Stimulated activated CD4-positive, alpha-beta T cell treated with anti-CD3 and anti-CD28 coated beads, Interleukin-2, amount 100 ng/mL, for 48 hours (primary cell): ENCODE measurements at regions not wholly inside any gene's neighbourhood (a gene's known extent, or its start where the extent isn't known, plus 50 kb on each side); places are given as distances from the start of the nearest gene placed in this dataset.

Experiments used
- DNase-seq, 2 donors: peaks; one replicate each; pipeline ENCODE4 v3.0.0-alpha.2; 2020

DNA sequence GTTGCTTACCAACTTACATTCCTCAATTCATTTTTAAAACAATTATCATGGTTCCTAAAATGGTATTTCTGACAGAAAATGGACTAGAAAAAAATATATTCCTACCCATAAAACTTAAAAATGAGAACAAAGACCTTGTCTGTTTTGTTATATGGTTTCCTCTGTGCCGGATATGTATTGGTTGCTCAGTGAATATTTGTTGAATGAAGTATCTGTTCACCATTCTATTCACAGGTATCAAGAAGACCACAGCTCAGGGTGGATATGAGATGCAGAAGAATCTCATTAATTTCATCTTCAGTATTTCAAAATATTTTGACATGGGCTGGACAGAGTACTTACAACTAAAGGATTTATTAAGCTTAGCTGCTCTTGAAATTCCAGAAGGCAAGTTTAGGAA lies 58.1 kb downstream of the TUSC7 start:
- DNase-seq, result no peak

DNA sequence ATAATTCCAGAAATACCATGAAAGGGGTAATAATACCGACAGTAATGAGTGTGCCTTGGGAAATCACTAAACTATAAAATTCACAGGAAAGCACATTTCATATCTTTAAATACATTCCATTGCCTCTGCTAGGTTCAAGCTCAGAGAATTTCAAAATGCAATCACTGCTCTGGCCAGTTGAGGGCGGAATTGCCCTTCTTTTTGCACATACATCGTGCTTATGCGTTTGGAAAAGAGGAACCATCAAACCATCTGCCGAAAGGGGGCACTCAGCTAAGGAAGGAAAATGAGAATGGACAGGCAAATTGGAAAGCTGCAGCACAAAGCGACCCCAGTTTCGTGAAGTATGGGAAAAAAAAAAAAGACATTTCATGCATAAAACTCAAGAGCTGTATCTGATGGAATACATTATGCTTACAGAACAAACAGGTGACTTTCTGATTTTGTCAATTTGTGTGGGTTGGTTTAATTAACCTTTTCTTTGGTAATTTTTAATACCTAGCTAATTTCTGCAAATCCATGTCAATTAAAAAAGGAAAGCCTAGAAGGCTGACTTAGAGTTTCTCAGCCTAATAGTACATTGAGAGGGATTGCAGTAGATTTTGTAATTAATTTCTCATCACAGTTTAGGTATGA lies 61.4 kb downstream of the TUSC7 start:
- peak; percentile 29 to 41 for DNase-seq

DNA sequence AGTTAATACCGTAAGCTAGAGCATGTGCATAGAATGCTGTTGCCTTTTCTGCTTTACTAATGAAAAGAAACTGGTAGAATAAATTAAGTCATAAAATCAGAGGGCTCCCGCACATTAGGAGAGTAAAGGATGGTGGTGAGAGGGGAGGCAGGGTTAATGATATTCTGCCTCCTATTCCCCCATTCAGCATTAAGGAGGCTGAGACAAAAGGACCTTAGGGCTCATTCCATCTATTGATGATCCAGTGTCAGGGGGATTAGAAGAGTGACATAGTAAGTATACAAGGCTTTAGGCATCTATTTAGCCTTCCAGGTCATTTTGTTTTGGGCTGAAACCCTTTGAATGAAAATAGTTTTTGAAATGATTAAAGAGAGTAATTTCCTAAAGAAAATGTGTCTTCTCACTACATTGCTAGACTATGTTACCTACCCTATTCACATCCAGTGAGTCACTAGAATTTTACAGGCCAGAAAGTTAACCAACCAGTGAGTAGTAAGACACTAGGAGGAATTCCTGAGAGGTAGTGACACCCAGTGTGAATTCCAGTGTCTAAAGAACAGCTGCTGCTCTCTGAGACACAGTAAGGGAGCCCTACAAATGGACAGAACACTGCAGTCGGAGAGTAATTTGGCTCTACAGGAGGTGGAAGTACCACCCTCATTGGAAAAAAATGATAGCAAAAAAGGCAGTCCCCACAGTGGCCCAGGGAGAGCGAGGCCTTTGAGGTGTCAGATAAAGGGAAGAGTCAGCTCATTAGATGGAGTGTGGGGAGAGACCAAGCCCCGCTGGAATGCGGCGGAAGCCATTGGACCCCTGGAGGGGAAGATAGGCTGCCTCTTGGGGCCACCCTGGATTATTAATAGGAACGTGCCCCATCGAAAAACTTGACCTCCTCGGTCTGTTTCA lies 67.6 kb downstream of the TUSC7 start:
- DNase-seq, result no peak

DNA sequence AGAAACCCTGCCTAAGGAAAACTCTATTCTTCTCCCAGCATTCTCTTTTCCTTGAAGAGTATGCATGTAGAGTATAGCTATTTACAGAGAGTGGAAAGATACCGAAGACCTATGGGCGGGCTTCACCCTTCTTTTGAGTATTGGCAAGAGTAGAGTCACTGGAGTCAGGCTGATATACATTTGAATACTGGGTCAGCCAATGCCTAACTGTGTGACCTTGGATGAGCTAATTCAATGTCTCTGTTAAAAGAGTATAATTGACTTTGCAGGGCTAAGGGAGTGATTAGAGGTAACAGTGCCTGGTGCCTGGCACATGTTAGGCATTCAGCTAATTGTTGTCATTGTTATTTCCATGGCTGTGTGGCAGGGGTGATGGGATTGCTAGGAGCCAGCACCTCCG lies 75.6 kb downstream of the TUSC7 start:
- DNase-seq, result no peak

DNA sequence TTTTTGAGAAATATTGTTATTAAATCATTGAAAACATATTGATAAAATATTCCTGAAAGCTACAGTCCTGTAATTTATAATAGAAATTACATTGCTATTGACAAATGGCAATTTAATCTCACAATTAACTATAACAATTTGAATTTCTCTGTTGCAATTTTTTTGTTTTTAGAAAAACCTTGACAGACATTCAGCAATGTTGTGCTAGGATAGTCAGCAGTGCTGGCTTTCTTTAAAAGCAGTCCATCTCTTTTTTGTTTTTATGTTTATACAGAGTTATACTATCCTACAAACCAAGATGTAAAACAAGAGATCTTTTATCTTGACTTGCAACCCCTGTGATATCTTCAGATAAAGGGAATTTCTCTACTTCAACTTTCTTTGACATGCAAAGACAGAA lies 93.1 kb downstream of the TUSC7 start:
- no peak for DNase-seq

DNA sequence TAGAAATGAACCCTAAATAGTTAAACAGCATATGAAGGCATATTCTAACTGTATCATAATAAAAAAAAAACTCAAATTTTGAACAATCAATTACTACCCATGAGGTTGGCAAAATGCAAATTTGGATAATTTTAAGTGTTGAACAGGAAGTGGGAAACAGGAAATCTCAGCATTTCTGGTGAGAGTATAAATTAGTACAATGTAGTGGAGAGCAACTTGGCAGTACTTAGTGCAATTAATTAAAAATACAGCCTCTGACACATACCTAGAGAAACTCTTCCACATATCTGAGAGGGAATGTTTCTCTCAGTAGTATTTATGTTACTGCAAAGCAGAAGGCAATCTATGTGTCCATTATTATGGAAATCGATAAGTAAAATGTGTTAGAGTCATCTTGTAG lies 96.8 kb downstream of the TUSC7 start:
- DNase-seq, result no peak

DNA sequence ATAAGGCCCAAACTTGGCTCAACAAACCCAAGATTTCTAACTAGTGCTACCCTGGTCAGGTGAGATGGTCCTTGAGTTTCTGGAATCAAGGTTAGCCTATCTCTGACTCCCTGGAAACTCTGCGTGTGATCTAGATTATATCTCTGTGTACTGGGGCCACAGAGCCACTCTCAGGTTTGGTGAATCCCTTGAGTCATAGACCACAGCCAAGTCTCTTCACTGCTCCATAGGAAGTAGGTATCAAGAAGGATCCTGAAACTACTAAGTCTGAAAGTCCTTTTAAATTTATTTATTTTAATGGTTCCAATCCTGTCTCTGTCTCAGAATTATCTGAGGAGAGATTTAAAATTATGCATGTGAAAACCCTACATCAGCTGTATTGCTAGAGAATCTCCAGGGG lies 99.1 kb downstream of the TUSC7 start:
- DNase-seq, result no peak

DNA sequence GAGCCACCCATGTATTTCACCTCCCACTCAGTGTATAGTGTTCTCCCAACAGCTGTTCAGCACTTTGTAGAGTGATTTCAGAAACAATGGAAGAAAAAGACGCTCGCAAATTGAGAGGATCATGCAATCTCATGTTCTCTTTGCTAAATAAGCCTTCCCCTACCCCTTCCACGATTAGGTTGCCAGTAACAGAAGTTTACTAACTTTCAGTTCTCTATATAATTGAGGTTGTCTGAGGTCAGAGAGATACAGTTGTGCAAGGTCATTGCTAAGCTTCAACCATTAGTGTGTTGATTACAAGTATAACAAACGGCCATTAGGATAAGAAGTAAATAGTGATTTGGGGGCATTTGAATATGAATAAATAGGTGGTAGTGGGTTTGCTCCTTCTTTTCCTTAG lies 99.6 kb downstream of the TUSC7 start:
- DNase-seq, result no peak

DNA sequence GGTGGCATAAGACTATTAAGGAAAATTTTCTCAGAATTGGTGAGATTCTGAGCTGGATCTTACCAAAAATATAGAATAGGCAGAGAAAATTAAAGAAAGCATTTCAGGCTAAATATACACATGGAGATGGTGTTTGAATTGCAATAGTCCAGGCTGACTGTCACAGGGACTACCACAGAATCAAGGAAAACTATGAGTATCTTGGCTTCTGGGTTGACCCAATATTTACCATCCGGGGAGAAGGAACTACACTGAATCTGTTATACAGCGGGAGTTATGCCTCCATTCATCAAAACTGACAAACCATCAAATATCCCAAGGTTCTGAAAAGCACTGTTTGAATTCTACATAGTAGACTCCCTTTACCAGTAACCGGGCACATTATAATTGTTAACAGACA lies 102.2 kb downstream of the TUSC7 start:
- no peak for DNase-seq

DNA sequence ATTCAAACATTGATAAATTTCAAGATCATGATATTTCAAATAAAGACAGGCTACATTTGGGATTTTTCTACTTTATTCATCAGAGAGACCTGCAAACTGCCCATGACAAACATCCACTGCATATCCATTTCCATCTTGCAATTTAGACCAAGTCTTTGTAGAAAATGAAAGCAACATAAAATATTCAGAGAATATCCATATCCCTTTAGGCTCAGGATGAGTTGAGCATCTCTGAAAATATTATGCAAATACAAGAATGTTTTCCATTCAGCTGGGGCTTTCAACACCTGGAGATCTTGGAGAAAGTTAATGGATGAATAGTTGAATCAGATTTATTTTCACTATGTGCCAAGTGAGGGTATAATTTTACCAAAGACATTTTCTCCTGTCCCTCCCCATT lies 103.4 kb downstream of the TUSC7 start:
- no peak for DNase-seq

DNA sequence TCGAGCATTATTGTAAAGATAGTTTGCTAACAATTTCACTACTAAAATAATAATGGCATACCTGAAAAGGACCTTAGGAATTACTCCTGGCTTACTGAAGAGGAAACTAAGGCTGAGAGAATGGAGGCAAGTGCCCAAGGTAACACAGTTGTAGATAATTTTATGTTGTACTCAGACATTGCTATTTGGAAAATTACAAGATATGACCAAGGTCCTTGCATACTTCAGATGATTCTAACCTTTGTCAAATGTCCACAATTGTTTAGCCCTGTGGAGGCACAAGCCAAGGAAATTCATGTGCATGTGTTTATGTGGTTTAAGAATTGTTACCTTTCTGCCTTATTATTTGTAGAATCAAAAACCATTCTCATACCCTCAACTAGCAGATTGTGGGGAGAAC lies 105.7 kb downstream of the TUSC7 start:
- no peak for DNase-seq

DNA sequence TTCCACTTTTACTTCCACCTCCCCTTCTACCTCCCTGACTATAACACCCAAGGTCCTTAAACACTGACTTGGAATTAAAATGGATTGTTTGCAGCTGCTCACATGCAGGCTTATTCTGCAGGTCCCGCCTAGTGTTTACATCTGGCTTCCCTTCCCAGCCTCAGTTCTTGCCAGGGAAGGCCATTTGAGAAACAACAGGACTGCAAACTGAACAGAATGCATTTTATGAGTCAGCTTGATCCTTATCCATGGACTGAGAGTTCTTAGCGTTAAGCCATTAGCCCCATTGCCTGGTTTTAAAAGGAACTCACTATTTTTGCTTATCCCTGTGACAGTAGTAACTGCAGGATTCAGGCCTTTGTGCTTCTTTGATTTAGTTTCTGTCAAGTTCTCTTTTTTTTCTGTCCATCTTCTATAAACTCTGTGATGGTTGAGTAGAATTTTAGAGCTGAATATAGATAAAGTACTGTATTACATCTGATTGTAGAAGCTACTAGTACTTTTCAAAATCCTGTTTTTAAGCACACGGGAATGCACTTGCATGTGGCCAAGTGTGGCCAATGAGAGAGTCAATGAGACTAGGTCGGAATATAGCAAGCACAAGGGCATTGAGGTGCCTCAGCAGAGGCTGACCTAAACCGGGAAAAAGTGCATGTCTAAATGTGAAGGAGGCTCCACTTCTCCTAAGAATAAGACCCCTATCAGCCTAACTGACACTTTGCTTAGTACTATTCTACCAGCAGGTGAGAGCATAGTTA lies 106.4 kb downstream of the TUSC7 start:
- no peak for DNase-seq

DNA sequence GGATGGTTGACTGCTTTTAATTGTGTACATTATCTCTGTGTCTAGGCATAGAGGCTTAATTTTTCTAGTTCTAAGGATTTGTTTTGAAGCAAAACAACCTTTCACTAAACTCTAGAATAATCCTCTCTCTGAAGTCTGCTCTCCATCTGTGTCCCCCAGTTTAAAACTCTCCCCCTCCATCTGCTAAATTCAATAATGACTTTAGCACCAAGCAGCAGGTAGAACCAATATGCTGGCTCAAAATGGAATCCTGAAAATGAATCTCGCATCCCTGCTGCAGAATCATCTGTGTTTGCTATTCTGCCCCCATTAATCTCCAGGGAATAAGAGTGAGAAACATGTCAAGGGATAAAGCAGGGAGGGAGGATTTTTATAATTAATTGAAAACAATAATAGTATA lies 111.8 kb downstream of the TUSC7 start:
- DNase-seq, result no peak

DNA sequence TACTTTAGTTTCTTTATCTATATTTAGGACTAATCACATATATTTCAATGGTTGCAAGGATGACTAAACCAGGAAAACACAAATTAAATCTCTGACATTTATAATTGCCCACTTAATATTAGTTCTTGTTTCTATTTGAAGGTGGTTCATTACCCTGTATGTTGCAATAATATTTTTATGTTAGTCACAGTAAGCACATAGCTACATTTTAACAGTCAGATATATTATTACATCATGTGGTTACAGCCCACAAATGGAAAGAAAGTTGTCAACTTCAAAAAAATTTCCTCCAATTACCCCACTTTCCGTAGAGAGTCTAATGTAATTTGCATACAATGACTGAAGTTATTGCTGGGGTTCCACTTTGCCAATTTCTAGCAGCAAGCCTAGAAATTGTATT lies 114.6 kb downstream of the TUSC7 start:
- DNase-seq, result no peak

DNA sequence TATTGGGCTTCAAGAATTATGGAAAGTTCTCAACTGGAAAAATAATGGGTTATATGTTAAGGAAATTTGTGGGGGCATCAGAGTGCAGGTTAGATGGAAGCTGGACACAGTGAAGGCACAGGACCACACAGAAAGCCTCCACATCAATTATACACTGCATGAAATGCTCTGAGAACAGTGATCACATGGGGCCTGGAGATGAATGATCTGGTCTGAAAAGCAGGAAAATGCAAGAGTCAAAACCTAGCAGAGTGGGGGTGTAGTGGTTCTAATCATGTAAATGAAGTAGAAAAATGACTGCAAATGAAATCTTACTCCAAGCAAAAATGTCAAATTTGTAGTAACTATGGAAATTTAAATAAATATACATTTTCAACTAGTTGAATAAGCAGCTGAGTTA lies 123.6 kb downstream of the TUSC7 start:
- no peak for DNase-seq

DNA sequence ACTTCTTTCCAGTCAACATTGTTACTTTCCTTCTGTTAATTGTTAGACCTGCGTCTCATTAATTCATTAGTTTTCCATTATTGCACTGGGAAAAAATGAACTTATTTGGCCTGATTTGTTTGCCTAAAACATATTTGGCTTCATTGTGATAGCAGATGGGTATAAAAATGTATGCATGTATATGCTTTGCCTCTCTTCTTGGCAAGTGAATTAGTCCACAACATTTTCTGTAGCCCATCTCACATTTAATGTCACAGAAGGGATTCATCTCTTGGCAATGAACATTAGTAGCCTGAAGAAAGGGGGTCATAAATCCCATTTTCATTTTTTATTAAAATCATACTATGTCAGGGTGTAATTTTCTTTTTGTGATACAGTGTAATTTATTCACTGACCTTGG lies 125.2 kb downstream of the TUSC7 start:
- DNase-seq, result no peak

DNA sequence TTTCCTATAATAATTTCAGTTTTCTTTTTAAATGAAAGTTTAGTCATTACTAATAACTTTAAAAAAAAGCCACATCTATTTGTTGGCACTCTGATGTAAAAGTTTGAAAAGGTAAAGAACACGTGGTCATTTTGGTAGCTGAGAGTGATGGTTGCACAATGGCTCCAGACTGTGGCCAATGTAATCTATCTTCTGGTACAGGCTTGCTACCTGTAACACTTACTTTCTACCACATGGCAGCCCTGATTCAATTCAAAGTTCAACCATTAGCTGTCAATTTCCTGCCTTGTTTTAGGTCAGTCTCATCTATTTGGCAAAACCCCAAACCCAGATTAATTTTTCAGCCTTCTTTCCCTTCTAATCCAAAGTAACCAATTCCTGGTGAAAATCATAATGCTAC lies 126.1 kb downstream of the TUSC7 start:
- DNase-seq, result no peak

DNA sequence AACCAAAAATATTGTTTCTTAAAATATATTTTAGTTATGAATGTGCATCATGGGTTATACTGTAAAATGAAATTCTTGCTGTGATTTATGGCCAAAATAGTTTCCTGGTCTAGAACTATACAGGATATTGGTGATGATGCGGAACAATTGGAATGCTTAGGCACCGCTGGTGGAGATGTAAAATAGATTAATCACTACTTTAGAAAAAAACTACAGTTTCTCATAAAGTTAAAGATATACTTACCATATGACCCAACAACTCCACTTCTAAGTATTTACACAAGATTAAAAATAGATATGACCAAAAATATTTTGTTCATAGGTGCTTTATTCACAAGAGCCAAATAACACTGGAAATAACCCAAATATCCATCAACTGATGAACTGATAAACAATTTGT lies 126.7 kb downstream of the TUSC7 start:
- DNase-seq, result no peak

DNA sequence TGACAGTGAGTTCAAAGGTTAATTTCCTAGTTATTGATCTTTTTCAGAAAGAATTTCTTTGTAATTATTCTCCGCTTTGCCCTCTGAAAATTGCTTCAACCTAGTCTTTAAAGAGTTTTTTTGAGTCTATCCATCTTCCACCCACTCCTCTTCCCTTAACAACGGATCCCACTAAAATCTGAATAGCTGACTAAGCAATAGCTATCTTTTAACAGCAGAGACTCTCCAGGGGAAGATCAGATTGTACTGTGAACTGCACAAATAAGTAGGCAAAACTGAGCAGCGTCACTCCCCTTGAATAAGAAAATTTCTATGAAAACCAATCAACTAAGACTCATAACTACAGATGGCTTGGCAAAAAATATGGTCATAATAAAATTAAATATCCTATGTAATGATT lies 127.9 kb downstream of the TUSC7 start:
- DNase-seq, result no peak

DNA sequence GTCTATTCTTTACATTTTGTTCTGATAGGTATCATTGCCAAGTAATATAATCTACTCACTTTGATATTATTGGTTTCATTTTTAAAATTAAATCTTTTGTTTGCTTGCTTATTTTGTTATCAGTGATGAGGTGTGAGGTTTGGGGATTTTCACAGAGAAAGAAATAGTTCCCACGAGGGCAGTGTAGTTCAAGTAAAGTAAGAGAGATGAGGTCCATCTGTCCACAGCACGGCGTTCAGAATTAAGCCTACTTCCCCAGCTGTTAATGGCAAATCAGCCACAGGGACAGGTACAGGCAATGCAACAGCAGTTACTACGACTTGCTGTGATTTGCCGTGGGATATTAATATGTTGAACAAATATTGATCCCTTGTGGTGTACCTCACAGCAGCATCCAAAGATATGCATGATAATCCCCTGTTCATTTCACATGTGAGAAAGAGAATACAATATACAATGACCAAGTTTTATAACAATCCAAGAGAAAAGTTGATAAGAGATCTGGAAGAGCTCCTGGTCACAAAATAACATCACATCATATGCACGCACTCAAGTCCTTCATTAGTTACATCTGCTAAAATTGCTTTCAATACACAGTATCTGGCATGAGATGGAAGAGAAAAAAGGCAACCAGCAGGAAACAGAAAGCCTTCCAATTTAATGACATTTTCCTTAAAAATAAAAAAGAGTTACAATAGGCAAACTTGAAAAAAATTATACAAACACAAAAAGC lies 131.6 kb downstream of the TUSC7 start:
- no peak for DNase-seq

DNA sequence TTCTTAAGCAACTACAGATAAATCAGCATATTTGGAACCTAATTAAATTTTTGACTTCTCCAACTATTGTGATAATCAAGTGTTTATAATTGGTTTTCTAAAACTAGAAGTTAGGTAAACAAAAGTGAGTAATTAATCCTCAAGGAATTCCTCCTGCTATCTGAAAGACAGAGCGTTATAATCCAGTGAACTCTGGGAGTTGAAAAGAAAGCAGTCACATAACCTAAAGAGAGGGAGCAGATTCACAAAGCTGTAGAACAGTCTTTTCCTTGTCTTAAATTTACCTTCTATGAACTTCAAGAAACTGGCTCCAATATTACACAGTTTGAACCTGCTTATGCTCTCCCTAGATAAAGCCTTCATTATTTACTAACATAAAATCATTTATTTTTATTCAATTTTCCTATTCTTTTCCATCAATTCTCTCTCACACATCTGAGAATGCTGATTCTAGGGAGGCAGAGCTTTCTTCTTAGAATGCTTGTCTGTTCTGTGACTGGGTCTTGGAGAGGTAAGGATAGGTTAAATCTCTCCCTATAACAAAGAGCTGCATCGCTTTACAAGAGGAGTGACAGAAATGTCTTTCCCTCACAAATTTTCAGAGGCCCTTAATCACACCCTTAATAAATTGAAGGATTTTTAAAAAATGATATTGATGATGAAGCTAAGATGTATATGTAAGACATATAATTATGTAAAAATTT lies 132.8 kb downstream of the TUSC7 start:
- DNase-seq, result no peak

DNA sequence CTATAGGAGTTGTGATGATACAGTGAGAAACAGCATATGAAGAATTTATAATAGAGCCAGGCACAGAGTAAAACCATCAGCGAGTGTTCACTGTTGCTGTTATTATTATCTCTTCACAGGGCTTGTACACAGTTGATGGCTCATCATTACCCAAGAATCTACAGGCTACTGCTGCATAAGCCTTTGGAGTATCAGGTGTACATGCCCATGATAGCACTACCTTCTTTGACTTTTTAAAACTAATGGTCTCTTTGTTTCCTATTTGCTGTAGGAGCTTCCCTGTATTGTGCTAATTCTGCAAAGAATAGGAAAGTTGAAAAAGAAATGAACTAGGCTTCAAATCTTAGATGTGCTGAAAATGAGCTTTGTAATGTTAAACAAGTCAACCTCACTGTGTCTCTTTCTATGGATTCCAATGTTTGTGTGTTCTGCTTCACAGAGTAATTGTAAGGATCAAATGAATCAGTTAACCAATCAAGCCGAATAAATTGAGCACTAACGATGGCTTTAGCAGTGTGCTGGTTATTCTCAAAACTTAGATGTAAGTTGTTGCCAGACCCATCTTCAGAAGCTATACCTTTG lies 138.8 kb downstream of the TUSC7 start:
- DNase-seq, result no peak
